ENCODE measurements at regions not wholly inside any gene's neighbourhood (a gene's known extent, or its start where the extent isn't known, plus 50 kb on each side); places are given as distances from the start of the nearest gene placed in this dataset.

DNA sequence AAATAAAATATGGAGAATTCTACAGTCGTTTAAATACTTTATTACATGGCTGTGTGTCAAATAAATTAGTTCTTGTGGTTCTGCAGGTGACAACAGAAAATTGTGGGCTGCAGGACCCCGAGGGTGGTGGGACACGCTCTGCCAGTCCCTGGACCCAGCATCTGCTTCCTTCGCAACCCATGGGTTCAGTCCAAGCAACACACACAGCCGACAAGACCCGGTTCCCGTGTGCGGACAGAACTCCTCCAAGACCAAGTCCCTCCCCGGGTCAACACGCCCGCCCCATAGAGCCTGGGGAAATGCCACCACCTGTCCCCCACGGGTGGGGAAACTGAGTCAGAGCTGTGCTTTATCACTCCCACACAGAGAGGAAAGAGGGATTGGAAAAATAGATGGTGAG lies 238.9 kb downstream of the BRD1 start:
- H3K9me3 ChIP-seq (ENCODE audit: control insufficient read depth in 1 of 2, insufficient read depth in 1 of 2, low read depth in 1 of 2, low read length in 2 of 2), result no peaks in the 10 kb centered on the region
- no peak overlapping the region for H3K4me2 ChIP-seq (ENCODE audit: low read length)
- H3K79me2 ChIP-seq (ENCODE audit: insufficient read depth, low read length), result peaks cover 38% of the 10 kb centered on the region
- no peak overlapping the region for H2AFZ ChIP-seq (ENCODE audit: low read depth, low read length, poor library complexity, severe bottlenecking)
- no peaks in the 10 kb centered on the region for H3K9me2 ChIP-seq (ENCODE audit: insufficient read depth)
- no peaks in the 10 kb centered on the region for H3K27me3 ChIP-seq (ENCODE audit: insufficient read depth, low read length)
- no peak for ATAC-seq
- DNase-seq (ENCODE audit: low read depth, low spot score), result no peak
- no peaks in the 10 kb centered on the region for H3K36me3 ChIP-seq (ENCODE audit: control insufficient read depth in 1 of 2, insufficient read depth in 2 of 2, low read length in 2 of 2)
- no peak overlapping the region for H3K27ac ChIP-seq (ENCODE audit: low read depth, low read length)
- no peak overlapping the region for H3K9ac ChIP-seq (ENCODE audit: low read length)
- H3K4me1 ChIP-seq (ENCODE audit: control insufficient read depth in 1 of 2, insufficient read depth in 2 of 2, low read length in 2 of 2), result no peaks in the 10 kb centered on the region
- POLR2A ChIA-PET, result no interaction called here
- RAD21 ChIA-PET (ENCODE audit: low non-redundant PET in 1 of 2, low total read pairs in 2 of 2, uncharacterized antibody in 2 of 2, unreplicated experiment in 2 of 2), result no interaction called here
- CTCF ChIA-PET, result no interaction called here
- H3K4me3 ChIP-seq (replicated peaks in 1 of 2; ENCODE audit: low read depth in 1 of 2, low read length in 2 of 2), result no peak overlapping the region
- no peak for TF ChIP-seq TCF7L2 (IDR thresholded peaks at IDR 0.05; ENCODE audit: borderline replicate concordance, extremely low read depth, insufficient read depth, insufficient read length)
- TF ChIP-seq ELF1 (IDR thresholded peaks at IDR 0.05; ENCODE audit: borderline replicate concordance, low read depth), result no peak
- no peak for TF ChIP-seq POLR2AphosphoS5 (IDR thresholded peaks at IDR 0.05; ENCODE audit: low read depth, low read length)
- TF ChIP-seq SP1 (IDR thresholded peaks at IDR 0.05; ENCODE audit: low read depth), result no peak
- no peak for TF ChIP-seq EGR1 (IDR thresholded peaks at IDR 0.05; ENCODE audit: low read depth)
- TF ChIP-seq SIN3A (IDR thresholded peaks at IDR 0.05; ENCODE audit: low read depth), result no peak
- TF ChIP-seq SRF (IDR thresholded peaks at IDR 0.05; ENCODE audit: low read depth), result no peak
- TF ChIP-seq CBX3 (IDR thresholded peaks at IDR 0.05; ENCODE audit: low read depth), result no peak
- TF ChIP-seq JUND (IDR thresholded peaks at IDR 0.05), result no peak
- TF ChIP-seq ZNF274 (IDR thresholded peaks at IDR 0.05; ENCODE audit: low read depth, low read length), result no peak
- no peak for TF ChIP-seq CTCF (IDR thresholded peaks at IDR 0.05 in 2 of 3, conservative IDR thresholded peaks at IDR 0.05 in 1 of 3; ENCODE audit: borderline replicate concordance in 1 of 3, insufficient read depth in 1 of 3, low read depth in 2 of 3, low read length in 2 of 3)
- no peak for TF ChIP-seq ZBTB33 (IDR thresholded peaks at IDR 0.05; ENCODE audit: extremely low read depth, insufficient replicate concordance, low read length)
- no peak for TF ChIP-seq ATF3 (IDR thresholded peaks at IDR 0.05)
- no peak for TF ChIP-seq CEBPB (IDR thresholded peaks at IDR 0.05; ENCODE audit: low read depth)
- TF ChIP-seq EZH2 (IDR thresholded peaks at IDR 0.05), result no peak
- TF ChIP-seq YY1 (IDR thresholded peaks at IDR 0.05; ENCODE audit: extremely low read depth, insufficient replicate concordance, low read depth, low read length), result no peak
- TF ChIP-seq, protein P1, sequence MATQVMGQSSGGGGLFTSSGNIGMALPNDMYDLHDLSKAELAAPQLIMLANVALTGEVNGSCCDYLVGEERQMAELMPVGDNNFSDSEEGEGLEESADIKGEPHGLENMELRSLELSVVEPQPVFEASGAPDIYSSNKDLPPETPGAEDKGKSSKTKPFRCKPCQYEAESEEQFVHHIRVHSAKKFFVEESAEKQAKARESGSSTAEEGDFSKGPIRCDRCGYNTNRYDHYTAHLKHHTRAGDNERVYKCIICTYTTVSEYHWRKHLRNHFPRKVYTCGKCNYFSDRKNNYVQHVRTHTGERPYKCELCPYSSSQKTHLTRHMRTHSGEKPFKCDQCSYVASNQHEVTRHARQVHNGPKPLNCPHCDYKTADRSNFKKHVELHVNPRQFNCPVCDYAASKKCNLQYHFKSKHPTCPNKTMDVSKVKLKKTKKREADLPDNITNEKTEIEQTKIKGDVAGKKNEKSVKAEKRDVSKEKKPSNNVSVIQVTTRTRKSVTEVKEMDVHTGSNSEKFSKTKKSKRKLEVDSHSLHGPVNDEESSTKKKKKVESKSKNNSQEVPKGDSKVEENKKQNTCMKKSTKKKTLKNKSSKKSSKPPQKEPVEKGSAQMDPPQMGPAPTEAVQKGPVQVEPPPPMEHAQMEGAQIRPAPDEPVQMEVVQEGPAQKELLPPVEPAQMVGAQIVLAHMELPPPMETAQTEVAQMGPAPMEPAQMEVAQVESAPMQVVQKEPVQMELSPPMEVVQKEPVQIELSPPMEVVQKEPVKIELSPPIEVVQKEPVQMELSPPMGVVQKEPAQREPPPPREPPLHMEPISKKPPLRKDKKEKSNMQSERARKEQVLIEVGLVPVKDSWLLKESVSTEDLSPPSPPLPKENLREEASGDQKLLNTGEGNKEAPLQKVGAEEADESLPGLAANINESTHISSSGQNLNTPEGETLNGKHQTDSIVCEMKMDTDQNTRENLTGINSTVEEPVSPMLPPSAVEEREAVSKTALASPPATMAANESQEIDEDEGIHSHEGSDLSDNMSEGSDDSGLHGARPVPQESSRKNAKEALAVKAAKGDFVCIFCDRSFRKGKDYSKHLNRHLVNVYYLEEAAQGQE (IDR thresholded peaks at IDR 0.05; ENCODE audit: low read depth), result no peak
- no peak for TF ChIP-seq POLR2A (IDR thresholded peaks at IDR 0.05; ENCODE audit: borderline replicate concordance, extremely low read depth, insufficient read depth, insufficient read length)
- no peak for TF ChIP-seq ZFX (IDR thresholded peaks at IDR 0.05)
- no peaks in the 10 kb centered on the region for H4K20me1 ChIP-seq (ENCODE audit: insufficient read depth)
- intact Hi-C loops (cut with micrococcal nuclease), result no loop called here
- BruUV-seq (replicated peaks), result no TSS peak
